H9 (cell line): ENCODE measurements at regions not wholly inside any gene's neighbourhood (a gene's known extent, or its start where the extent isn't known, plus 50 kb on each side); places are given as distances from the start of the nearest gene placed in this dataset.

Experiments
- DNase-seq: peaks from one replicate; pipeline ENCODE4 v3.0.0-alpha.2; 2017
- H2AFZ ChIP-seq: one replicate; pipeline ENCODE4 v1.6.1; 2013; ENCODE audit warnings: mild to moderate bottlenecking, low read length, control low read depth, moderate library complexity
- H2AK5ac ChIP-seq: 2 replicates; pipeline ENCODE4 v1.6.1; 2013; ENCODE audit warnings: low read length, control low read depth, mixed read lengths; ENCODE audit not compliant: insufficient read length
- H2BK120ac ChIP-seq: one replicate; pipeline ENCODE4 v1.6.1; 2013; ENCODE audit warnings: low read depth, mild to moderate bottlenecking, low read length, control low read depth, inconsistent platforms; ENCODE audit not compliant: poor library complexity, severe bottlenecking
- H2BK12ac ChIP-seq: 2 replicates; pipeline ENCODE4 v1.6.1; 2013; ENCODE audit warnings: low read length, control low read depth, mixed read lengths, low read depth; ENCODE audit not compliant: insufficient read length
- H2BK15ac ChIP-seq: 2 replicates; pipeline ENCODE4 v1.6.1; 2013; ENCODE audit warnings: low read depth, low read length, control low read depth
- H2BK20ac ChIP-seq: one replicate; pipeline ENCODE4 v1.6.1; 2013; ENCODE audit warnings: low read depth, mild to moderate bottlenecking, low read length, control low read depth, inconsistent platforms; ENCODE audit not compliant: poor library complexity, severe bottlenecking
- H2BK5ac ChIP-seq: 2 replicates; pipeline ENCODE4 v1.6.1; 2013; ENCODE audit warnings: low read length, control low read depth, mixed read lengths; ENCODE audit not compliant: insufficient read length
- H3K14ac ChIP-seq: 2 replicates; pipeline ENCODE4 v1.6.1; 2013; ENCODE audit warnings: low read length, control low read depth; ENCODE audit not compliant: insufficient read depth
- H3K18ac ChIP-seq: 2 replicates; pipeline ENCODE4 v1.6.1; 2013; ENCODE audit warnings: low read depth, mild to moderate bottlenecking, mixed read lengths, low read length, control low read depth; ENCODE audit not compliant: insufficient read length
- H3K23ac ChIP-seq: 2 replicates; pipeline ENCODE4 v1.6.1; 2013; ENCODE audit warnings: low read length, control low read depth, mixed read lengths, low read depth; ENCODE audit not compliant: insufficient read length
- H3K23me2 ChIP-seq: 2 replicates; pipeline ENCODE4 v1.6.1; 2013; ENCODE audit warnings: low read depth, mild to moderate bottlenecking, mixed read lengths, low read length, control low read depth; ENCODE audit not compliant: insufficient read length, poor library complexity, severe bottlenecking
- H3K27ac ChIP-seq: 2 replicates; pipeline ENCODE4 v1.5.1; 2013; ENCODE audit warnings: low read length, control low read depth, mixed read lengths, low read depth; ENCODE audit not compliant: insufficient read length
- H3K27me3 ChIP-seq: 2 replicates; pipeline ENCODE4 v1.6.1; 2013; ENCODE audit warnings: low read length, control low read depth, inconsistent platforms; ENCODE audit not compliant: insufficient read depth
- H3K4ac ChIP-seq: 2 replicates; pipeline ENCODE4 v1.6.1; 2013; ENCODE audit warnings: low read depth, mild to moderate bottlenecking, control low read depth, inconsistent platforms, low read length, moderate library complexity
- H3K4me1 ChIP-seq: 2 replicates; pipeline ENCODE4 v1.6.1; 2013; ENCODE audit warnings: low read length, control low read depth, inconsistent platforms; ENCODE audit not compliant: insufficient read depth
- H3K4me2 ChIP-seq: 2 replicates; pipeline ENCODE4 v1.6.1; 2013; ENCODE audit warnings: low read length, control low read depth, mixed read lengths; ENCODE audit not compliant: insufficient read length, insufficient read depth
- H3K56ac ChIP-seq: 2 replicates; pipeline ENCODE4 v1.6.1; 2013; ENCODE audit warnings: low read depth, mild to moderate bottlenecking, mixed read lengths, low read length, control low read depth; ENCODE audit not compliant: insufficient read length
- H3K79me1 ChIP-seq: 2 replicates; pipeline ENCODE4 v1.6.1; 2013; ENCODE audit warnings: low read depth, mild to moderate bottlenecking, moderate library complexity, low read length, control low read depth, inconsistent platforms; ENCODE audit not compliant: insufficient read depth, poor library complexity, severe bottlenecking
- H3K79me2 ChIP-seq: 2 replicates; pipeline ENCODE4 v1.6.1; 2013; ENCODE audit warnings: low read length, control low read depth, inconsistent platforms; ENCODE audit not compliant: insufficient read depth
- H3K9ac ChIP-seq: 2 replicates; pipeline ENCODE4 v1.6.1; 2013; ENCODE audit warnings: low read length, control low read depth, mixed read lengths; ENCODE audit not compliant: insufficient read length; ENCODE audit errors: extremely low read depth
- H3K9me3 ChIP-seq: one replicate; pipeline ENCODE4 v1.6.1; 2013; ENCODE audit warnings: low read depth, low read length, inconsistent platforms; ENCODE audit not compliant: control insufficient read depth
- H3T11ph ChIP-seq: one replicate; pipeline ENCODE4 v1.6.1; 2013; ENCODE audit warnings: mild to moderate bottlenecking, low read length, control low read depth, inconsistent platforms
- H4K20me1 ChIP-seq: one replicate; pipeline ENCODE4 v1.6.1; 2013; ENCODE audit not compliant: control insufficient read depth, insufficient read length, insufficient read depth
- H4K5ac ChIP-seq: 2 replicates; pipeline ENCODE4 v1.6.1; 2013; ENCODE audit warnings: low read depth, mild to moderate bottlenecking, mixed read lengths, low read length, control low read depth; ENCODE audit not compliant: insufficient read length
- H4K8ac ChIP-seq: replicated peaks from 2 replicates; pipeline ENCODE4 v1.6.1; 2013; ENCODE audit warnings: low read length, control low read depth, mixed read lengths, low read depth; ENCODE audit not compliant: insufficient read length
- H4K91ac ChIP-seq: 2 replicates; pipeline ENCODE4 v1.6.1; 2013; ENCODE audit warnings: low read depth, mild to moderate bottlenecking, moderate library complexity, mixed read lengths, low read length, control low read depth; ENCODE audit not compliant: insufficient read length
- H3K27ac Mint-ChIP-seq, 3 experiments: 2 replicates in 2 of 3; 3 replicates in 1 of 3; pipeline ENCODE4 v1.8.0; 2020 to 2021; ENCODE audit warnings: mixed read lengths in 3 of 3, mild to moderate bottlenecking in 1 of 3, moderate library complexity in 1 of 3
- H3K27me3 Mint-ChIP-seq: 2 replicates; pipeline ENCODE4 v1.8.0; 2021; ENCODE audit warnings: low read depth, mild to moderate bottlenecking, moderate library complexity, mixed read lengths
- H3K36me3 Mint-ChIP-seq, 3 experiments: 2 replicates in 2 of 3; 3 replicates in 1 of 3; pipeline ENCODE4 v1.8.0; 2020 to 2021; ENCODE audit warnings: low read depth in 3 of 3, mixed read lengths in 3 of 3; ENCODE audit not compliant: insufficient read depth in 1 of 3
- H3K4me1 Mint-ChIP-seq, 2 experiments: 2 replicates each; pipeline ENCODE4 v1.8.0; 2020; ENCODE audit warnings: mixed read lengths in 2 of 2
- H3K4me3 Mint-ChIP-seq, 2 experiments: 2 replicates in 1 of 2; 3 replicates in 1 of 2; pipeline ENCODE4 v1.8.0; 2020 to 2021; ENCODE audit warnings: mild to moderate bottlenecking in 2 of 2, mixed read lengths in 2 of 2, moderate library complexity in 1 of 2
- H3K9me3 Mint-ChIP-seq, 2 experiments: 2 replicates in 1 of 2; 3 replicates in 1 of 2; pipeline ENCODE4 v1.8.0; 2020; ENCODE audit warnings: mild to moderate bottlenecking in 2 of 2, mixed read lengths in 2 of 2, moderate library complexity in 1 of 2
- CTCF ChIP-seq: fragments of 200-600 bp; sonication (generic); conservative IDR thresholded peaks from 3 replicates; pipeline ENCODE4 v1.8.0; 2021; ENCODE audit warnings: antibody characterized with exemption, mild to moderate bottlenecking
- WGBS: extraction: QIAGEN DNeasy Blood & Tissue Kit; methylation state at CpG from one replicate; pipeline ENCODE4 v1.1.7; 2013; ENCODE audit warnings: missing lambda C conversion rate, low lambda C conversion rate, mixed read lengths; ENCODE audit not compliant: insufficient read length; ENCODE audit errors: extremely low coverage; 5-methylcytosine and 5-hydroxymethylcytosine counted together

DNA sequence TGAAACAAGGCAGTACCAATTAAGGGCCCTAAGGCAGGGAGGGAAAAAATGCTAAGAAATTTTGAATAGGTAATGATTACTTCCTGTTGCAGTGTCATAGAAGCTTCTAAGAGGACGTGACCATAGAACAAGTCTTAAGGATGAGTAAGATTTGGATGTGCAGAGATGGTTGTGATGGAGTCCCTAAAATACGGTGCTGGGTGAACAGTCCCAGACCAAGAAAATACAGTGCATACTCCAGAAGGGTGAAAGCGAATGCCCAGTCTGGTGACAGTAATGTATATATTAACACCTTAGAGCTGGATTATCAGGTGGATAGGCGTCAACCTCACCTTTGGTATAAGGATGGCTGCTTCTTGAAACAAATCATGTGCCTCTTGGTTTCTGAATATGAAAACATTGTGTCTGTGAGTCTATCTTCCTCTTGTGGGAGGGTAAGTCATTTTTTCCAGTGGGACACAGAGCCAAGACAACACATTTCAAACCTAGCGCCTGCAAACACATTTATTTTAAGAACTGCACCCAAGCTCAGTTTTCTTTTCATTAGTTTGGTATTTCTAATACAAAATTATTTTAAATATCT, 101.2 kb upstream of the TP63 start:
- no peak overlapping the region for H3K27ac Mint-ChIP-seq
- no peaks in the 10 kb centered on the region for H3K27me3 Mint-ChIP-seq
- Histone ChIP-seq H2BK12ac (no peak overlapping the region), H2AK5ac (no peak overlapping the region), H3K4me1 (no peaks in the 10 kb centered on the region), H3K9me3 (no peaks in the 10 kb centered on the region), H3K27ac (no peak overlapping the region), H3T11ph (no peak overlapping the region), H2BK5ac (no peak overlapping the region), H3K27me3 (no peaks in the 10 kb centered on the region), H4K5ac (no peak overlapping the region), H3K4me2 (no peak overlapping the region), H3K14ac (no peak overlapping the region), H2BK120ac (no peak overlapping the region), H3K18ac (no peak overlapping the region), H4K20me1 (no peaks in the 10 kb centered on the region), H3K4ac (no peak overlapping the region), H3K9ac (no peak overlapping the region), H2BK20ac (no peak overlapping the region), H3K79me2 (no peaks in the 10 kb centered on the region), H2BK15ac (no peak overlapping the region), H3K79me1 (no peaks in the 10 kb centered on the region), H4K8ac (no peak overlapping the region), H2AFZ (no peak overlapping the region), H4K91ac (no peak overlapping the region), H3K56ac (no peak overlapping the region), H3K23ac (no peak overlapping the region), H3K23me2 (no peaks in the 10 kb centered on the region)
- H3K4me3 Mint-ChIP-seq = no peak overlapping the region
- H3K36me3 Mint-ChIP-seq = no peaks in the 10 kb centered on the region
- no peaks in the 10 kb centered on the region for H3K4me1 Mint-ChIP-seq
- TF ChIP-seq CTCF = no peak
- H3K9me3 Mint-ChIP-seq = peaks cover 0 to 6% of the 10 kb centered on the region in 2 experiments; a peak in 3 of 5 replicates
- DNase-seq = no peak
- no CpG with 5 or more reads among the region's 5 CpGs for WGBS
